Cardiac muscle cell (in vitro differentiated cells and primary cell): ENCODE measurements at regions not wholly inside any gene's neighbourhood (a gene's known extent, or its start where the extent isn't known, plus 50 kb on each side); places are given as distances from the start of the nearest gene placed in this dataset.
A peak's percentile ranks its signal among the peaks of the same experiment; 100 is the strongest.

Experiments used
- DNase-seq, 2 donors: peaks; one replicate each; pipeline versions ENCODE4 v3.0.0 to v3.0.0-alpha.2; 2010 to 2017; ENCODE audit warnings: low read depth in 1 of 2, low spot score in 1 of 2
- H3K27ac ChIP-seq: fragments of 200-600 bp; sonication (generic); 2 replicates; pipeline ENCODE4 v1.5.1; 2016
- H3K27me3 ChIP-seq: fragments of 200-600 bp; sonication (generic); 2 replicates; pipeline ENCODE4 v1.6.0; 2016; ENCODE audit warnings: control low read depth
- H3K36me3 ChIP-seq: fragments of 200-600 bp; sonication (generic); 2 replicates; pipeline ENCODE4 v1.5.1; 2016; ENCODE audit warnings: control low read depth
- H3K4me1 ChIP-seq: fragments of 200-600 bp; sonication (generic); 2 replicates; pipeline ENCODE4 v1.8.1; 2017; ENCODE audit warnings: low read depth, mild to moderate bottlenecking, mixed run types
- H3K4me3 ChIP-seq: fragments of 200-600 bp; sonication (generic); 2 replicates; pipeline ENCODE4 v1.5.1; 2016; ENCODE audit warnings: mild to moderate bottlenecking
- H3K9me3 ChIP-seq: fragments of 200-600 bp; sonication (generic); 2 replicates; pipeline ENCODE4 v1.5.1; 2017; ENCODE audit warnings: low read depth, mild to moderate bottlenecking, control low read depth
- TF ChIP-seq, protein P1 (sequence below): IDR thresholded peaks from 2 replicates; pipeline ENCODE4 v1.5.1; 2012; ENCODE audit warnings: low read depth, mild to moderate bottlenecking, low read length

DNA sequence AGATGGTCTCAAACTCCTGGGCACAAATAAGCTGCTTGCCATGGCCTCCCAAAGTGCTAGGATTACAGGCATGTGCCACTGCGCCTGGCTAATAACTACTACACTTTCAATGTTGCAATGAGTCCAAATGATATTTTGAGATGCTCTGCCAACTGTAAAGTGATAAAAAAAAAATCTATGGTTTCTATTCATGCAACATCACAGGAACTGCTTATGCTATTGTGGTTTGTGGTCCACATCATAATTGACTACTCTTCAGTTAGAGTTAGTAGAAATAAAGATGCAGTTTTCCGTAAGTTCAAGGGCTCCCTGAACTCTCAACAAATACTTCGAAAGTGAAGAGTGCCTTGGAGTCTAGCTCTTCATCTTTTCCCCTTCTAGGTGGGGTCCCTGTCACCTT, 239.4 kb downstream of the C12orf75 start:
- Histone ChIP-seq H3K4me1 (no peaks in the 10 kb centered on the region), H3K4me3 (no peak overlapping the region), H3K27ac (no peak overlapping the region), H3K9me3 (no peaks in the 10 kb centered on the region), H3K36me3 (no peaks in the 10 kb centered on the region), H3K27me3 (no peaks in the 10 kb centered on the region)
- no peak for DNase-seq
- TF ChIP-seq, protein P1, sequence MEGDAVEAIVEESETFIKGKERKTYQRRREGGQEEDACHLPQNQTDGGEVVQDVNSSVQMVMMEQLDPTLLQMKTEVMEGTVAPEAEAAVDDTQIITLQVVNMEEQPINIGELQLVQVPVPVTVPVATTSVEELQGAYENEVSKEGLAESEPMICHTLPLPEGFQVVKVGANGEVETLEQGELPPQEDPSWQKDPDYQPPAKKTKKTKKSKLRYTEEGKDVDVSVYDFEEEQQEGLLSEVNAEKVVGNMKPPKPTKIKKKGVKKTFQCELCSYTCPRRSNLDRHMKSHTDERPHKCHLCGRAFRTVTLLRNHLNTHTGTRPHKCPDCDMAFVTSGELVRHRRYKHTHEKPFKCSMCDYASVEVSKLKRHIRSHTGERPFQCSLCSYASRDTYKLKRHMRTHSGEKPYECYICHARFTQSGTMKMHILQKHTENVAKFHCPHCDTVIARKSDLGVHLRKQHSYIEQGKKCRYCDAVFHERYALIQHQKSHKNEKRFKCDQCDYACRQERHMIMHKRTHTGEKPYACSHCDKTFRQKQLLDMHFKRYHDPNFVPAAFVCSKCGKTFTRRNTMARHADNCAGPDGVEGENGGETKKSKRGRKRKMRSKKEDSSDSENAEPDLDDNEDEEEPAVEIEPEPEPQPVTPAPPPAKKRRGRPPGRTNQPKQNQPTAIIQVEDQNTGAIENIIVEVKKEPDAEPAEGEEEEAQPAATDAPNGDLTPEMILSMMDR: no peak

DNA sequence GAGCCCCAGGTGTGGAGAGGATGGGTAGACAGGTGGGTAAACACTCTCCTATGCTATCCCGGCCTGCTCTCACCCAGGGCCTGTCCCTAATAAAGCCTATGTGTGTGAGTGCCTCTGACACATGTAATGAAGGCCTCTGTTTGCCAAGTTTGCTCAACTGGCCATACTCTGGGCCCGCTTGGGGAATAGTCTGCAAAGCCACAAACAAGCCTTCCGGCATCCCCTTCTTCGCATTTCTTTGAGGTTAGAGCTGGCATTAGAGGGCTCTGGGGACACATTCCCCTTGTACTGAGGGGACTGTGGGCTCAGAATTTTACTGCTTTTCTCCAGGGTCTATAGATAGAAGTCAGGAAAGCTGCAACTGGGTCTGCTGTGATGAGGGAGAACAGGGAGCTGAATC, 240.5 kb downstream of the C12orf75 start:
- no peak for DNase-seq
- H3K27ac ChIP-seq: no peak overlapping the region
- no peaks in the 10 kb centered on the region for H3K9me3 ChIP-seq
- H3K4me3 ChIP-seq: no peak overlapping the region
- no peaks in the 10 kb centered on the region for H3K27me3 ChIP-seq
- no peaks in the 10 kb centered on the region for H3K36me3 ChIP-seq
- H3K4me1 ChIP-seq: no peaks in the 10 kb centered on the region
- TF ChIP-seq, protein P1: no peak

GRCh38 chr12:105573574-105573973, 243.1 kb downstream of the C12orf75 start:
- Histone ChIP-seq H3K4me3 (no peak overlapping the region), H3K4me1 (no peaks in the 10 kb centered on the region), H3K9me3 (no peaks in the 10 kb centered on the region), H3K27me3 (no peaks in the 10 kb centered on the region), H3K36me3 (no peaks in the 10 kb centered on the region), H3K27ac (no peak overlapping the region)
- no peak for DNase-seq
- TF ChIP-seq, protein P1: no peak

GRCh38 chr12:105574056-105574715, 243.7 kb downstream of the C12orf75 start:
- H3K4me1 ChIP-seq: no peaks in the 10 kb centered on the region
- TF ChIP-seq, protein P1: no peak
- no peaks in the 10 kb centered on the region for H3K27me3 ChIP-seq
- H3K4me3 ChIP-seq: no peak overlapping the region
- peak; percentile 7 to 46 for DNase-seq
- no peak overlapping the region for H3K27ac ChIP-seq
- no peaks in the 10 kb centered on the region for H3K36me3 ChIP-seq
- H3K9me3 ChIP-seq: no peaks in the 10 kb centered on the region

GRCh38 chr12:105575235-105575634, 244.7 kb downstream of the C12orf75 start:
- TF ChIP-seq, protein P1: no peak
- Histone ChIP-seq H3K4me1 (no peaks in the 10 kb centered on the region), H3K27ac (no peak overlapping the region), H3K27me3 (no peaks in the 10 kb centered on the region), H3K36me3 (no peaks in the 10 kb centered on the region), H3K9me3 (no peaks in the 10 kb centered on the region), H3K4me3 (no peak overlapping the region)
- DNase-seq: no peak
